ENCODE measurements at regions not wholly inside any gene's neighbourhood (a gene's known extent, or its start where the extent isn't known, plus 50 kb on each side); places are given as distances from the start of the nearest gene placed in this dataset.
"Not testable (repeated sequence)": the region's sequence is repeated elsewhere in the genome, so short reads cannot be mapped to it uniquely, and the experiment has no call there.

DNA sequence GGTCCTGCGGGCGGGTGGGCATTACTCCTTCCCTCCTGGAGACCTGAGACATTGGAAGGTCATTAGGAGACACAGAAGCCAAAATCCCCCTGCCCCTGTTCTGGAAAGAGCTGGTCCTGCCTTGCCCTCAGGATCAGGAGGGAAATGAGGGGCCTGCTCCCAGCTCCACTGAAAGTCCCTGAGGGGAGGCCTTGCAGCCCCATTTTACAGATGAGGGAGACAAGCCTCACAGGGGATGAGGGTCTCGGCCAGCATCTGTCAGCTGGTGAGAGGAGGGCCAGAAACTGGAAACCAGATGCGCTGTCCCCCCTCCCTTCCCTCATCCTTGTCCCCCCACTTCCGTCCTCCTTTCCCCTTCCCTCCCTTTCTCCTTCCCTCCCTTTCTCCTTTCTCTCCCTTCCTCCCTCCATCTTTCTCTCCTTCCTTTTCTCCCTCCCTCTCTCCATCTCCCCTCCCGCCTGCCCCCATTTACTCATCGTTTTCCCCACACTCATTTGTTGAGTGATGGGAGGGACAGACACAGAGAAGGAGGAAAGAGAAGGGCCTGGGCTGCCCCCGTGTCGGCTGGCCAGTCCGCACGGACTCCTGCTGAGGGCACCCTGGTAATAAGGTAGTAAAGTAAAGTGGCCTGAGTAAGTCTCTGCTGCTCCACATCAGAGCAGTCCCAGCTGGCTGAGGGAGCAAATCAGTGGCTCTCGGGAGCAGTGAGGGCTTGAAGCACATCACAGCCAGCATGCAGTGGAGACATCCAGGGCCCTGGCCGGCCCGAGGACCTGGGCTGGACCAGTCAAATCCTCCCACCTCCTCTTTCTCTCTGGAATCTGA lies 112.4 kb upstream of the ALDH1A3 start:
- no peak for DNase-seq (ENCODE audit: low read depth)

DNA sequence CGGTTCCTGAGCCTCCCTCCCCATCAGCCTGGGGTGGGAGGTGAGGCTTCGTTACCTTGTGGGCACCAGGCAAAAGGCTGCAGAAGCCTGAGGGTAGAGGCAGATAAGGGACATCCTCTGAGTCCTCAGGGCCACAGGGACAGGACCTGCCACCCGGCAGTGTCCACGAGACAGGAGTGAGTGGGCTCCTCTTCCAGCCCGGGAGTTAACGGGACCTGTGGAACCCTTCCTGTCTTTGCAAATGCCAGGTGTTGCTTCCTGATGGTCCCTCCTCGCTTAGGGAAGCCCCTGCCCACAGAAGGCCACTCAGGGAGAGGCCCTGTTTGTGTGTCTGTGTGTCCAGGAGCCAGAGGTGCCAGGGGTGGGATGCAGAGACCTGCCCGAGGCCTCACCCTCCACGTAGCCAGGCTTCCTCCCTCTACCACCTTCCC lies 111.1 kb upstream of the ALDH1A3 start:
- DNase-seq (ENCODE audit: low read depth) = no peak

DNA sequence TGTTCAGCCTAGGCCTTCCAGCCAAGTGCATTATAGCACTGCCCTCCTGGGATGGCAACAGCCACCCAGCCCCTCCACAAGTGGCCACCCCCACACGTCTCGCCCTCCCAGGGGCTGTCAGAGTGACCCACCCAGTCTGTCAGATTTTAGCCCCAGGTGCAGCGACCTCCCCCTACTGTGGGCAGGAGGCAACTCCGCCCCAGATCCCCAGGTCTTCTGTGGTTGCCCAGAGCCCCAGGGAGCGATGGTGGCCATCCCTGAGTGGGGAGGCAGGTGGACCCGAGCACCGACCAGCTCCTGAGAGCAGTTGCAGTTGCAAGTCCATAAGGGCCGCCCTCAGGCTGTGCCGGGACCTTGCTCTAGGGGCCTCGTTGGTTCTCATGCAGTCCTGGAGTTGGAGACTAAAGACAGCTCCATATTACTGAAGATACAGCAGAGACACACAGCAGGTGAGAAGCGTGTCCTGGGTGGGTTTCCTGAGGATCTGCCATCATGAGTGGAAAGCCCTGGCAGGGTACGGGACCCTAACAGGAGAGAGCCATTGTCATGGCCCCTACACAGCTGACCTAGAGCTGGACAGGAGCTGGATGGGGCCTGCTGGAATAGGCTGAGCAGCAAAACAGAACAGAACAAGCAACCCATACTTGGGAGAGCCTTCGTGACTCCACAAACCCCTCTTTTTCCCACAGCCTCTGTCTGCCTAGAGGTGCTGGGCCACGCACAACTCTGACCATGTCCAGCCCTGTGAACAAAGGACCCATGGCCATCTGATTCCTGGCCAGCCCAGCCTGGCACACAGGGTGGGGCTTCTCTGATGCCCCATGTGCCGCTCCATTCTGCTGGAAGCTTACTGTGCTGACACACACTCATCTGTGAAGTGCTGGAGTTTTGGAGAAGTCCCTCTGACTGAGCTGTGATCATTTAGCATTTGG lies 110.3 kb upstream of the ALDH1A3 start:
- no peak for DNase-seq (ENCODE audit: low read depth)

DNA sequence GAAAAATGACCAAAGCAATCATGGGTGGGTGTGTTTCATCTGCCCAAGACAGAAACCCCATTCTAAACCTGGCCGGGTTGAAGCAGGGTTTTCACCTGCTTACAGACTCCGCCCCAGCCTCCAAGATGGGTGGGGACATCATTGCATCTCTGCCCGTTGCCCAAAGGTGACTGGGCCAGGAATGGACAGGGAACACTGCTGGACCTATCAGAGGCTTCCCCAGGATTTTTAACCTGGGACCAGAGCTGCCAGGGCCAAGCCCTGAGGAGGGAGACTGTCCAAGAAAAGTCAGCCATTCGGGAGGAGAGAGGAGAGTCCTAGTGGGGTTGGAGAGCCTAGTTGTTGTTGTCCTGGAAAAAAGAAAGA lies 109.7 kb upstream of the ALDH1A3 start:
- DNase-seq (ENCODE audit: low read depth) = no peak

GRCh38 chr15:100770661-100771584 lies 108.7 kb upstream of the ALDH1A3 start:
- no peak for DNase-seq (ENCODE audit: low read depth)

DNA sequence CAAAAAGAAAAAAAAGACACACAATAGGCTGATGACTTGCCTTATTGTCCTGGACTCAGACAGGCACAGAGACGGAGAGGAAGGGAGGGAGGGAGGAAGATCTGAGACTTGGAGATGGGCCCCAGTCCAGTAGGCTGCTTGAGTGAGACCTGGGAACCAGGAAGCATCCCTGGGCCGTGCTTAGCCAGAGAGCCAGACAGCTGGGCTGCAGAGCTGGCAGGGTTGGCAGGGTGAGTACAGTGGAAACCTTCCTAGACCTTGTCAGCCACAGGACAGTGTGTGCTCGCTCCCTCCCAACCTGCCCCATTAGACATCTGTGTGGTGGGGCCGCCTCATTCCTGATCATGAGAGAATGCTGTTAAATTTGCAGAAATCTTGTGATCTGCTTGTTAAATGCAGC lies 107.9 kb upstream of the ALDH1A3 start:
- no peak for DNase-seq (ENCODE audit: low read depth)

DNA sequence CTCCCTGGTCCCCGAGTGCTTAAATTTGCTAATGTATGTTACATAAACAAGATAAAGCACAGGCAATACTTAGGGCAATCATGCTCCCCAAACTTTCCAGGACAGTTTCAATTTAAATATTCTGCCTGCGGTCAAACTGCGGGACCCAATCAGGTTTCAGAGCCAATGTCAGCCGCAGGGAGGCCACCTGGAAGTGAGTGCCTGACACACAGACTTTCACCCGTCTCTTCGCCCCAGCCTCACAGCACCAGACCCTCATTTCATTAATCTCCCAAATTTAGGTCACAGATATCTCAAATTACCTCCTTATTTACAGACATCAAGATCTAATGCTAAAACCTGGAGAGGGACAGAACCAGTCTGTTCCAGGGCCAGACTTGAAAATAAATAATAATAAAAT lies 107.2 kb upstream of the ALDH1A3 start:
- DNase-seq (ENCODE audit: low read depth) = no peak

- no peak for DNase-seq (ENCODE audit: low read depth)
Observed at GRCh38 chr15:100772892-100773520, 106.6 kb upstream of the ALDH1A3 start.

GRCh38 chr15:100774044-100774443 lies 105.6 kb upstream of the ALDH1A3 start:
- DNase-seq (ENCODE audit: low read depth) = not testable (repeated sequence)

DNA sequence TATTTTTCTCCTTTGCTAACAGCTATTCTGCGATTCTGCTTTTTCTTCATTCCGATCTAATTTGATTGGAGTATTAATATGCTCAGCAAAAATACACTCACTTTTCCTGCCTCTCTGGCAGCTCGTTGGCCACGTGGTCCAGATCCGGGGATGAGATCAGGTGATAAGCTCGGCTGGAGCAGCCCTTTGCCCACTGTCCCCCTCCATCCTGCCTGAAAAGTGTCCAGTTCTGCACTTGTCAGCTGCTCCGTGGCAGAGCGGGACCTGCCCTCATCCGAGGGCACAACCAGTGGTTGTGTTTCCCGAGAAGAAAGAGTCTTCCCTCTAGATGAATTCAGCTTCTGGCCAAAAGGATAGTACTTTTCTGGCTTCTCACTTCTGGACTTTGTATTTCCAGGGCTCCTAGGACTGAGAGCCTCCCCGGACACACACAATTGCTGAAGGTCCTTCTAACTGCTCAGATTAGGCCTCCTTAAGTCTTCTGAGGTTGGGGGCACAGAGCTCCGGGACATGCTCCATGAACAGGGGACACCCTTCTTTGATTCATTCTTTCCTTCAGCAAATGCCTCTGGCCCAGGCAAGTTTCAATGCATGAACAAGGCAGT lies 103.9 kb upstream of the ALDH1A3 start:
- DNase-seq (ENCODE audit: low read depth) = no peak

DNA sequence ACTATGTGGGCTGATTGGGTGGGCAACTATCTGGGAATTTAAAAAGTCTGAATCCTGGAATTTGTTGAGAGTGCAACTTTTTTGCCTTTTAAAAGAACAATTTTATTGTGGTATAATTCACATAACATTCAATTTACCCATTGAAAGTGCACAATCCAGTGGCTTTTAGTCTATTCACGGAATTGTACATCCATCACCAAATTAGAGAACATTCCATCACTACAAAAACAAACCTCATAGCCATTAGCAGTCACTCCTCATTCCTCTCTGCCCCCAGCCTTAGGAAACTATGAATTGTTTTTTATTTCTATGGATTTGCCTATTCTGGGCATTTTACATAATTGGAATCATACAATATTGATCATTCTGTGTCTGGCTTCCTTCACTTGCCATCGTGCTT lies 101.8 kb upstream of the ALDH1A3 start:
- DNase-seq (ENCODE audit: low read depth) = no peak

GRCh38 chr15:100778831-100779288 lies 100.8 kb upstream of the ALDH1A3 start:
- DNase-seq (ENCODE audit: low read depth) = no peak

DNA sequence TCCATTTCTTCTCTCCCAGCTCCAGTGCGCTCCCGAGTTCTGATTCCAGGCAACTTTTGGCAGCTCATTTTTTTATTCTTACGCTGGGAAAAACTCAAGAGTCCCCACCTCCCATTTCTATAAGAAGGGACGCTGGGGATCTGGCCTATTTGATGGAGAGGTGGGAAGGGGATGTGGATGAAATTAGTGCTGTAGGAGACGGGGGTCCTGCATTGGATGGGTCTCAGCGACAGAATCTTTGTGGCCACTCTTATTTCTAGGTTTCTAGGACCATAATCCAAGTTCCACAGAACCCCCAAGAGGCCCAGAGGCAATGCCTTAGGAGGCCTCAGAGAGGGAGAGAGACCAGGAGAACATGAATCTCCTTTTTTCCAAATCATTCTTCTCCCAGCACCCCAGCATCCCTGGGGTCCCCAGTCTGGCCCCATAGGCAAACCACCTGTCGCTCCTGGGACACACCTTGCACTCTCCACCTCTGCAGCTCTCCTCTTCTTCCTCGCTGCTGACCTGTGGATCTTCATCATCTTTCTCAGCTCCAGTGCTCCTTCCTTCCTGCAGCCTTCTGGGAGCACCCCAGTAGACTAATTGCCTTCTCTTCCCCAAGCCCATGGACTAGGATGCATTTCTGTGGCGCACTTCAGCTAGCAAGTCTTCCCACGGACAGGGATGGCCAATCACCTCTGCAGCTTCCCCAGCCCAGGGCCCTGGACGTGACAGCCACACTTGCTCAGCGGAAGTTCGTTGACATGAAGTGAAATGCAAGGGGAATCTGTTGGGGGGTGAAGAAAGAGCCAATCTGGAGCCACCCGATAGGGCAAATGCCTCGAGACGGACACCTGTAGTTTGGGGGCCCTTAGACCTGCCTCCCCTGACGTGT lies 100.1 kb upstream of the ALDH1A3 start:
- no peak for DNase-seq (ENCODE audit: low read depth)

GRCh38 chr15:100780208-100780800 lies 99.3 kb upstream of the ALDH1A3 start:
- DNase-seq (ENCODE audit: low read depth) = no peak

GRCh38 chr15:100781061-100781960 lies 98.3 kb upstream of the ALDH1A3 start:
- DNase-seq (ENCODE audit: low read depth) = no peak

DNA sequence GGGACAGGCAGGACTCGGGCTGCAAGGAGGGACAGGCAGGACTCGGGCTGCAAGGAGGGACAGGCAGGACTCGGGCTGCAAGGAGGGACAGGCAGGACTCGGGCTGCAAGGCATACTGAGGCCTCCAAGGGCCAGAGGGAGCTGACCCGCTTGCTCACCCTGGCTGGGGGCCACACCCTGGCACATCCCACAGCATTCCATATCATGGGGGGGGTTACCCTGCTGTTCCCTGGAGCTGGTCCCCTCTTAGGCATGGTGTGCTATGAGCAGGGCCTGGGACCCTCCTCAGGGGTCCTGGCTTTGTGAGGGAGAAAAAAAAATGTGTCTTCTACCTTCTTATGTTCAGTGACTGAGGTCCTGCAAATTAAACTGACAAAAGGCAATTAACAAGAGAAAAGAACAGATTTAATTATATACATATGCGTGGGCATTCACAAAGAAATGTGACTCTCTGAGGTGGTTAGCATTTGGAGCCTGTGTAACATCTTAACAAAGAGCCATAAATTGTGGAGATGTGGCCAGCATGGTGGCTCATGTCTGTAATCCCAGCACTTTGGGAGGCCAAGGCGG lies 97.6 kb upstream of the ALDH1A3 start:
- no peak for DNase-seq (ENCODE audit: low read depth)

- DNase-seq (ENCODE audit: low read depth) = no peak
Observed at GRCh38 chr15:100783291-100783690, 96.3 kb upstream of the ALDH1A3 start.

Measured in HS-5 (cell line).